AG10803 (cell line): ENCODE measurements at regions not wholly inside any gene's neighbourhood (a gene's known extent, or its start where the extent isn't known, plus 50 kb on each side); places are given as distances from the start of the nearest gene placed in this dataset.

Experiments
- DNase-seq: peaks from one replicate; pipeline ENCODE4 v3.0.0; 2010; ENCODE audit warnings: low read depth
- H3K4me3 ChIP-seq: 2 replicates; pipeline ENCODE4 v1.5.1; 2011; ENCODE audit warnings: mild to moderate bottlenecking, low read length, control low read depth
- CTCF ChIP-seq: conservative IDR thresholded peaks from 2 replicates; pipeline ENCODE4 v1.5.1; 2011; ENCODE audit warnings: mild to moderate bottlenecking, low read length, control low read depth, inconsistent platforms

- no peak for TF ChIP-seq CTCF
- H3K4me3 ChIP-seq: no peak overlapping the region
- DNase-seq: no peak
These were observed 172.1 kb upstream of the GLI2 start for GRCh38 chr2:120563616-120564015.

- DNase-seq: no peak
- H3K4me3 ChIP-seq: no peak overlapping the region
- no peak for TF ChIP-seq CTCF
These were observed 171.2 kb upstream of the GLI2 start for GRCh38 chr2:120564213-120565094.

GRCh38 chr2:120565095-120565460 lies 170.6 kb upstream of the GLI2 start:
- TF ChIP-seq CTCF: no peak
- H3K4me3 ChIP-seq: no peak overlapping the region
- DNase-seq: no peak

GRCh38 chr2:120565929-120566328 lies 169.7 kb upstream of the GLI2 start:
- H3K4me3 ChIP-seq: no peak overlapping the region
- no peak for DNase-seq
- no peak for TF ChIP-seq CTCF

- no peak for DNase-seq
- TF ChIP-seq CTCF: no peak
- no peak overlapping the region for H3K4me3 ChIP-seq
These were observed 169.2 kb upstream of the GLI2 start for GRCh38 chr2:120566331-120567035.

DNA sequence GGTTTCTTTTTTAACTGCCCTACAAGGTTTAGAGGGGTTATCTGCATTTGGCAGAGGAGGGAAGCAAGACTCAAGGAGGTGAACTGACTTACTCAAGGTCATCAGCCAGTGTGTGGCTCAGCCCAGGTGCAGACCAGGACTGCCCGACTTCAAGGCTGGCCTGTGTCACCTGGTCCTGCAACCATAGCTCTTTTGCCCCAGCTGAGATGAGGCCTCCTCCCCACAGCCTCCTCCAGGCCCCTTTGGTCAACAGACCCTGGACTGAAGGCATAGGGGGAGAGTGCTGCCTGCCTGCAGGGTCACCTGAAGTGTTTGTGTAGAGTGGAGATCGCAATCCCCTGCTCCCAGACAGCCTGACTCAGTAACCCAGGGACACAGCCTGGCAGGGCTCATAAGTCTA lies 168.5 kb upstream of the GLI2 start:
- TF ChIP-seq CTCF: no peak
- H3K4me3 ChIP-seq: no peak overlapping the region
- DNase-seq: no peak
